Large intestine (tissue), 3 donors: ENCODE measurements at regions not wholly inside any gene's neighbourhood (a gene's known extent, or its start where the extent isn't known, plus 50 kb on each side); places are given as distances from the start of the nearest gene placed in this dataset.
"Not testable (repeated sequence)": the region's sequence is repeated elsewhere in the genome, so short reads cannot be mapped to it uniquely, and the experiment has no call there.

Source experiments
- DNase-seq, 2 donors: peaks; one replicate each; pipeline versions ENCODE4 v3.0.0 to v3.0.0-alpha.2; 2013
- H3K27ac ChIP-seq: one replicate; pipeline ENCODE4 v1.5.1; 2013; ENCODE audit warnings: low read length
- H3K27me3 ChIP-seq: 2 replicates; pipeline ENCODE4 v1.6.1; 2013; ENCODE audit warnings: low read length; ENCODE audit not compliant: control insufficient read depth, insufficient read depth
- H3K36me3 ChIP-seq: 2 replicates; pipeline ENCODE4 v1.6.1; 2013; ENCODE audit warnings: low read length; ENCODE audit not compliant: control insufficient read depth, insufficient read depth
- H3K4me1 ChIP-seq: one replicate; pipeline ENCODE4 v1.6.1; 2013; ENCODE audit warnings: low read length; ENCODE audit not compliant: control insufficient read depth, insufficient read depth
- H3K4me3 ChIP-seq: one replicate; pipeline ENCODE4 v1.5.1; 2013; ENCODE audit warnings: low read length
- H3K9me3 ChIP-seq: one replicate; pipeline ENCODE4 v1.6.1; 2013; ENCODE audit warnings: mild to moderate bottlenecking, low read depth, low read length, moderate library complexity; ENCODE audit not compliant: control insufficient read depth
- WGBS: methylation state at CpG from one replicate; pipeline ENCODE4 v1.1.5; 2013; ENCODE audit warnings: low lambda C conversion rate; ENCODE audit not compliant: insufficient coverage; 5-methylcytosine and 5-hydroxymethylcytosine counted together

GRCh38 chr7:67335663-67336062, 339.0 kb downstream of the TYW1 start:
- DNase-seq, H3K4me1 ChIP-seq, H3K9me3 ChIP-seq, H3K27me3 ChIP-seq, H3K27ac ChIP-seq, H3K4me3 ChIP-seq: not testable (repeated sequence)
- H3K36me3 ChIP-seq = peaks cover 10% of the 10 kb centered on the region
- WGBS = no CpG with 5 or more reads among the region's 8 CpGs

DNA sequence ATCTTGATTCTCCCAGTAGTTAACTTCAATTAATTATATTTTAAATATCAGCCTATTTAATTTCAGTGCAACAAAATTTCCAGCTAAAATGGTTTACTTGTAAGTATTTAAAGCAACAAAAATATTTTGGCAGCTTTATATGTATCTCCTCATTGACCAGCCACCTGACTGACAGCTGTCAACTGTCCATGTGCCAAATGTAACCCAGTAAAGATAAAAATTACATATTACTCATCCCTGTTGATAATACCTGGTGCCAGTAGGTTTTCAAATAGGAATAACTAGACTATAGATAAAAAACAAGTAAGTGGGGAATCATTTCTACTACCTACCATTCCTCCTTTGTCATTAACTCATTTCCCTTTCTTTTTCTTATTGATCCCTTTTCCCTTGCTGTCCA, 341.9 kb downstream of the TYW1 start:
- not testable (repeated sequence) for H3K27ac ChIP-seq, H3K27me3 ChIP-seq, H3K4me3 ChIP-seq, DNase-seq, H3K9me3 ChIP-seq, H3K4me1 ChIP-seq
- peaks cover 18% of the 10 kb centered on the region for H3K36me3 ChIP-seq

DNA sequence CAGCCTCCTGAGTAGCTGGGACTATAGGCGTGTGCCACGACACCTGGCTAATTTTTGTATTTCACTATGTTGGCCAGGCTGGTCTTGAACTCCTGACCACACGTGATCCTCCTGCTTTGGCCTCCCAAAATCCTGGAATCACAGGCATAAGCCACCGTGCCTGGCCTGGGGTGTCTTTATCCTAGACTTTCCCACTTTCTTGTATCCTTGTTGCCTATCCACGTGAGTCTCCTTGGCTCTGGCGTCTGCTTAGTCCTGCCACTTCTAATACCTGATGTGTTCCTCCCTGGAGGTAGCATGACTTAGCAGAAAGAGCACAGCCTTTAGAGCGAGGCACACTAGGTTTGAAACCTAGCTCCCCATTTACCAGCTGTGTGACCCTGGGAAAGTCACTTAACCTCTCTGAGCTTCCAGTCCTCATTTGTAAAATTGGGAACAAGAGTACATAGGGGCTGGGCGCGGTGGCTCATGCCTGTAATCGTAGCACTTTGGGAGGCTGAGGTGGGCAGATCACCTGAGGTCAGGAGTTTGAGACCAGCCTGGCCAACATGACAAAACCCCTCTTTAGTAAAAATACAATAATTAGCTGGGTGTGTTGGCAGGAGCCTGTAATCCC, 344.6 kb downstream of the TYW1 start:
- Histone ChIP-seq H3K4me3 (no peak overlapping the region), H3K36me3 (peaks cover 19% of the 10 kb centered on the region)

GRCh38 chr7:67343114-67343513, 346.5 kb downstream of the TYW1 start:
- Histone ChIP-seq H3K9me3 (no peaks in the 10 kb centered on the region), H3K4me3 (no peak overlapping the region), H3K36me3 (peaks cover 19% of the 10 kb centered on the region), H3K27me3 (no peaks in the 10 kb centered on the region), H3K4me1 (no peaks in the 10 kb centered on the region), H3K27ac (no peak overlapping the region)
- no CpG with 5 or more reads among the region's 3 CpGs for WGBS
- no peak for DNase-seq

More for the DNA sequence above, 344.6 kb downstream of the TYW1 start:
- no peaks in the 10 kb centered on the region for H3K4me1 ChIP-seq
- no peak overlapping the region for H3K27ac ChIP-seq
- 75% methylated on average over 2 of the region's 10 CpGs for WGBS
- H3K27me3 ChIP-seq = no peaks in the 10 kb centered on the region
- no peak for DNase-seq
- H3K9me3 ChIP-seq = no peaks in the 10 kb centered on the region

- Histone ChIP-seq H3K9me3 (no peaks in the 10 kb centered on the region), H3K27me3 (no peaks in the 10 kb centered on the region), H3K36me3 (peaks cover 19% of the 10 kb centered on the region), H3K27ac (no peak overlapping the region), H3K4me1 (no peaks in the 10 kb centered on the region), H3K4me3 (no peak overlapping the region)
- DNase-seq = no peak
- no CpG with 5 or more reads among the region's 5 CpGs for WGBS
Observed at GRCh38 chr7:67343572-67343971, 346.9 kb downstream of the TYW1 start.

DNA sequence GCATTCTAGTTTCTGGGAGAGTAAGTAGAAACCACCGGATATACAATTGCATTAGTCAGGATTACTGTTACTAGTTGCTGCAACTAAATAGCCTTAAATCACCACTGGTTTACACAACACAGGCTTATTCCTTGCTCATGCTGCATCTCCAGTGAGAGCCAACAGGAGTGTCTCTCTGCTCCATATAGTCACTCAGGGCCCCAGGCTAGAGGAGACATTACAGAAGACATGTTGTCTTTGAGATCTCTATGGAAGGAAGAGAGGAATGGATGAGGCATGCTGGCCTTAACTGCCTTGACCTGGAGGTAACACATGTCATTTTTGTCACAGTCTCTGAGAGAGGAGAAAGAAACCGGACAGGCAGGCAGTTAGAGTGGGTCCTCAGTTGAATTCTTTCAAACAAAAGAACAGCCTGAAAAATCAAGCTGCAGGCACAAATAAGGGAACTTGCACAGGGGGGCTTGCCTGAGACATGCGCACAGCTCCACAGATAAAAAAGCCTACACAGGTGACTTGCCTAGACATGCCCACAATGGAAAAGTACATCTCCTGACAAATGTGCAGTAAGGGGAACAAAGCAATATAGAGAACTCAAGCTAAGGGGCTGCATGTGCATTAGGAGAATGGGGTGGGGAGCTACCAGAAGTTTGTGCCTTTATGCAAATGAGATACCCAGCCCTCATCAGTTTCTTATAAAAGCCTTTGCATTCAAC, 348.0 kb downstream of the TYW1 start:
- Histone ChIP-seq H3K4me1 (no peaks in the 10 kb centered on the region), H3K9me3 (no peaks in the 10 kb centered on the region), H3K36me3 (peaks cover 16% of the 10 kb centered on the region), H3K27me3 (no peaks in the 10 kb centered on the region), H3K4me3 (no peak overlapping the region), H3K27ac (no peak overlapping the region)
- WGBS = 100% methylated on average over 1 of the region's 3 CpGs
- no peak for DNase-seq

- H3K27ac ChIP-seq = no peak overlapping the region
- no peak overlapping the region for H3K4me3 ChIP-seq
- WGBS = no CpG with 5 or more reads among the region's 4 CpGs
- no peaks in the 10 kb centered on the region for H3K4me1 ChIP-seq
- H3K36me3 ChIP-seq = peaks cover 9% of the 10 kb centered on the region
- H3K9me3 ChIP-seq = no peaks in the 10 kb centered on the region
- no peak for DNase-seq
- H3K27me3 ChIP-seq = no peaks in the 10 kb centered on the region
Observed at GRCh38 chr7:67346126-67346525, 349.5 kb downstream of the TYW1 start.

DNA sequence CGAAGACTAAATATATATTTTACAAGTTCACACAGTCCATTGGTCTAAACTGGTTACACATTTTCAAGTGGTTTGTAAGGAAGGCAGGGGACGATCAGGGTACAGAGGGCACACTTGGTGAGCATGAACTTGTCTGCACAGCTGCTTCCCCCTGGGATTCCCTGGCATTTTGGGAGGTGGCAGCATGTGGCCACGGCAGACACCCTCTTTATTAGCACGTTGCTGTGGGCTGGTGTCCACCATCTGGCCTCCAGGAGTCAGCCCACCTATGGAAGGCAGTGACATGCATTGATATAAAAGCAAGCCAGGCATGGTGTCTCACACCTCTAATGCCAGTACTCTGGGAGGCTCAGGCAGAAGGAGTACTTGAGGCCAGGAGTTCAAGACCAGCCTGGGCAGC, 350.2 kb downstream of the TYW1 start:
- DNase-seq = no peak
- no peaks in the 10 kb centered on the region for H3K9me3 ChIP-seq
- no peak overlapping the region for H3K27ac ChIP-seq
- H3K4me1 ChIP-seq = no peaks in the 10 kb centered on the region
- H3K27me3 ChIP-seq = no peaks in the 10 kb centered on the region
- peaks cover 6% of the 10 kb centered on the region for H3K36me3 ChIP-seq
- no peak overlapping the region for H3K4me3 ChIP-seq
- no CpG with 5 or more reads among the region's 4 CpGs for WGBS

- no peak overlapping the region for H3K27ac ChIP-seq
- H3K27me3 ChIP-seq = no peaks in the 10 kb centered on the region
- WGBS = no CpG with 5 or more reads among the region's 7 CpGs
- no peaks in the 10 kb centered on the region for H3K4me1 ChIP-seq
- no peaks in the 10 kb centered on the region for H3K9me3 ChIP-seq
- H3K4me3 ChIP-seq = no peak overlapping the region
- peaks cover 3% of the 10 kb centered on the region for H3K36me3 ChIP-seq
- no peak for DNase-seq
Observed at GRCh38 chr7:67348171-67348570, 351.5 kb downstream of the TYW1 start.

DNA sequence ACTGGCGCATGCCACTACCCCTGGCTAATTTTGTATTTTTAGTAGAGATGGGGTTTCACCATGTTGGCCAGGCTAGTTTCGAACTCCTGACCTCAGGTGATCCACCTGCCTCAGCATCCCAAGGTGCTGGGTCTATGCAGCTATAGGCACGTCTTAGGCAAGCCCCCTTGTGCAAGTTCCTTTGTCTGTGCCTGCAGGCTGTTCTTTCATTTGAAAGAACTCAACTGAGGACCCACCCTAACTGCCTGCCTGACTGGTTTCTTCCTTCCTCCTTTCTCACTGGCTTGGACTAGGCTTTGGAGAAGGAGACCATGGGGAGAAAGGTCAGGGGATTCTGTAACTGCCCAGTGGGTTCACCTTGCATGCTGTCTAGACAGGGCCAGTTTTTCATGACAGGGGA, 361.0 kb downstream of the TYW1 start:
- not testable (repeated sequence) for H3K4me3 ChIP-seq, H3K27me3 ChIP-seq, H3K9me3 ChIP-seq, DNase-seq, H3K36me3 ChIP-seq, H3K4me1 ChIP-seq, H3K27ac ChIP-seq
- WGBS = no CpG with 5 or more reads among the region's 3 CpGs

GRCh38 chr7:67358316-67358715, 361.7 kb downstream of the TYW1 start:
- H3K27ac ChIP-seq, H3K27me3 ChIP-seq, H3K36me3 ChIP-seq, DNase-seq, H3K4me3 ChIP-seq, H3K9me3 ChIP-seq, H3K4me1 ChIP-seq: not testable (repeated sequence)
- no CpG with 5 or more reads among the region's 8 CpGs for WGBS
